IMR-90 (cell line): ENCODE measurements at regions not wholly inside any gene's neighbourhood (a gene's known extent, or its start where the extent isn't known, plus 50 kb on each side); places are given as distances from the start of the nearest gene placed in this dataset.

Experiments
- ATAC-seq: fragments of 200-7000 bp; cut with Tn5 transposase; 2 replicates; pipeline ENCODE4 v1.9.1; 2020; ENCODE audit warnings: low read depth, mild to moderate bottlenecking, moderate library complexity
- BruUV-seq: library from RNA; stranded (reverse); fragments of 400-500 nt; replicated peaks from 2 replicates; lab custom pipeline; 2021; lab: Mats Ljungman, UMichigan
- CTCF ChIA-PET: fragments of 300-600 bp; formaldehyde crosslinking; extraction: SDS; loops from one replicate; lab custom pipeline; 2021; ENCODE audit warnings: antibody characterized with exemption; lab: Yijun Ruan, JAX
- POLR2A ChIA-PET: fragments of 300-600 bp; sonication (Branson Sonifier 250); formaldehyde crosslinking; loops from one replicate; lab custom pipeline; 2022; ENCODE audit warnings: antibody characterized with exemption; ENCODE audit not compliant: unreplicated experiment; lab: Charles Lee
- DNase-seq: peaks from one replicate; pipeline ENCODE4 v3.0.0; 2013
- H2AFZ ChIP-seq: replicated peaks from 2 replicates; pipeline ENCODE3; 2013; ENCODE audit warnings: low read length, mild to moderate bottlenecking; ENCODE audit not compliant: poor library complexity
- H2AK5ac ChIP-seq: 2 replicates; pipeline ENCODE4 v1.6.1; 2013; ENCODE audit warnings: low read depth, low read length, inconsistent platforms
- H2AK9ac ChIP-seq: replicated peaks from 2 replicates; pipeline ENCODE3; 2013; ENCODE audit warnings: mild to moderate bottlenecking, low read depth, low read length, moderate library complexity; ENCODE audit not compliant: poor library complexity
- H2BK120ac ChIP-seq: 2 replicates; pipeline ENCODE4 v1.6.1; 2013; ENCODE audit warnings: low read depth, low read length, inconsistent platforms
- H2BK15ac ChIP-seq: 3 replicates; pipeline ENCODE4 v1.6.1; 2013; ENCODE audit warnings: low read depth, low read length, inconsistent platforms
- H2BK20ac ChIP-seq: 2 replicates; pipeline ENCODE4 v1.6.1; 2013; ENCODE audit warnings: low read depth, mild to moderate bottlenecking, inconsistent platforms, low read length, moderate library complexity
- H2BK5ac ChIP-seq: 2 replicates; pipeline ENCODE4 v1.6.1; 2013; ENCODE audit warnings: mild to moderate bottlenecking, low read depth, low read length, inconsistent platforms; ENCODE audit not compliant: poor library complexity, severe bottlenecking
- H3K14ac ChIP-seq: replicated peaks from 2 replicates; pipeline ENCODE4 v1.6.1; 2013; ENCODE audit warnings: low read depth, low read length, inconsistent platforms
- H3K18ac ChIP-seq: 2 replicates; pipeline ENCODE4 v1.6.1; 2013; ENCODE audit warnings: low read depth, low read length, control low read depth
- H3K23ac ChIP-seq: 2 replicates; pipeline ENCODE4 v1.6.1; 2013; ENCODE audit warnings: low read depth, low read length, inconsistent platforms
- H3K27ac ChIP-seq: 2 replicates; pipeline ENCODE4 v1.5.1; 2013; ENCODE audit warnings: mild to moderate bottlenecking, control low read depth, low read length; ENCODE audit not compliant: insufficient read depth
- H3K27me3 ChIP-seq: 2 replicates; pipeline ENCODE4 v1.6.1; 2013; ENCODE audit warnings: low read length; ENCODE audit not compliant: control insufficient read depth, insufficient read depth
- H3K36me3 ChIP-seq: 2 replicates; pipeline ENCODE4 v1.6.1; 2013; ENCODE audit warnings: low read length, mixed read lengths; ENCODE audit not compliant: control insufficient read depth, insufficient read depth
- H3K4ac ChIP-seq: 2 replicates; pipeline ENCODE4 v1.6.1; 2013; ENCODE audit warnings: low read depth, low read length, inconsistent platforms
- H3K4me1 ChIP-seq: 2 replicates; pipeline ENCODE4 v1.6.1; 2013; ENCODE audit warnings: low read length, mixed read lengths; ENCODE audit not compliant: control insufficient read depth, insufficient read depth
- H3K4me2 ChIP-seq: 2 replicates; pipeline ENCODE4 v1.6.1; 2013; ENCODE audit warnings: low read depth, mild to moderate bottlenecking, control low read depth, low read length, moderate library complexity
- H3K4me3 ChIP-seq: 2 replicates; pipeline ENCODE4 v1.5.1; 2013; ENCODE audit warnings: low read depth, mild to moderate bottlenecking, control low read depth, low read length, moderate library complexity; ENCODE audit not compliant: insufficient read depth
- H3K56ac ChIP-seq: 2 replicates; pipeline ENCODE4 v1.6.1; 2013; ENCODE audit warnings: low read length, inconsistent platforms; ENCODE audit not compliant: insufficient read depth; ENCODE audit errors: extremely low read depth
- H3K79me1 ChIP-seq, 2 experiments: 2 replicates each; pipeline ENCODE4 v1.6.1; 2013; ENCODE audit warnings: low read length in 2 of 2, inconsistent platforms in 1 of 2, low read depth in 1 of 2
- H3K9ac ChIP-seq: 2 replicates; pipeline ENCODE4 v1.6.1; 2013; ENCODE audit warnings: low read depth, low read length, control low read depth
- H3K9me1 ChIP-seq: 2 replicates; pipeline ENCODE4 v1.6.1; 2013; ENCODE audit warnings: low read length, inconsistent platforms; ENCODE audit not compliant: insufficient read depth
- H3K9me3 ChIP-seq: 2 replicates; pipeline ENCODE4 v1.6.1; 2013; ENCODE audit warnings: low read length; ENCODE audit not compliant: control insufficient read depth, insufficient read depth
- H4K20me1 ChIP-seq: 2 replicates; pipeline ENCODE4 v1.6.1; 2013; ENCODE audit warnings: low read length, inconsistent platforms; ENCODE audit not compliant: insufficient read depth
- H4K5ac ChIP-seq: 2 replicates; pipeline ENCODE4 v1.6.1; 2013; ENCODE audit warnings: mild to moderate bottlenecking, low read depth, low read length, control low read depth
- H4K8ac ChIP-seq, 2 experiments: 2 replicates each; pipeline ENCODE4 v1.6.1; 2013; ENCODE audit warnings: low read depth in 2 of 2, low read length in 2 of 2, control low read depth in 1 of 2, inconsistent platforms in 1 of 2
- H4K91ac ChIP-seq: 2 replicates; pipeline ENCODE4 v1.6.1; 2013; ENCODE audit warnings: low read depth, low read length, inconsistent platforms; ENCODE audit not compliant: insufficient read depth
- BHLHE40 ChIP-seq: fragments of 150-350 bp; IDR thresholded peaks from 2 replicates; pipeline ENCODE4 v1.6.1; 2016; ENCODE audit warnings: mild to moderate bottlenecking, low read depth, low read length
- ELK1 ChIP-seq: fragments of 150-350 bp; IDR thresholded peaks from 2 replicates; pipeline ENCODE4 v1.6.1; 2016; ENCODE audit warnings: low read depth, mild to moderate bottlenecking, low read length, moderate library complexity, borderline replicate concordance
- MAFK ChIP-seq: IDR thresholded peaks from 2 replicates; pipeline ENCODE4 v1.6.1; 2012; ENCODE audit warnings: low read depth, low read length, improper control_type of control experiment
- MXI1 ChIP-seq: IDR thresholded peaks from 2 replicates; pipeline ENCODE4 v1.6.1; 2012; ENCODE audit warnings: low read depth, mild to moderate bottlenecking, low read length, moderate library complexity, borderline replicate concordance
- NFE2L2 ChIP-seq: fragments of 150-350 bp; IDR thresholded peaks from 2 replicates; pipeline ENCODE4 v1.6.1; 2016; ENCODE audit warnings: low read depth, mild to moderate bottlenecking, low read length
- POLR2A ChIP-seq: IDR thresholded peaks from 2 replicates; pipeline ENCODE4 v1.6.1; 2012; ENCODE audit warnings: mild to moderate bottlenecking, low read depth, low read length
- RCOR1 ChIP-seq: IDR thresholded peaks from 2 replicates; pipeline ENCODE4 v1.6.1; 2012; ENCODE audit warnings: mild to moderate bottlenecking, low read length, improper control_type of control experiment; ENCODE audit not compliant: insufficient replicate concordance
- RFX5 ChIP-seq: IDR thresholded peaks from 2 replicates; pipeline ENCODE4 v1.8.0; 2012; ENCODE audit warnings: low read depth, mild to moderate bottlenecking, low read length, moderate library complexity
- WGBS, 2 experiments: methylation state at CpG; one replicate each; pipeline versions ENCODE4 v1.1.5 to v1.1.7; 2013; ENCODE audit warnings: missing lambda C conversion rate in 2 of 2; ENCODE audit not compliant: insufficient read length in 1 of 2; ENCODE audit errors: extremely low coverage in 2 of 2; 5-methylcytosine and 5-hydroxymethylcytosine counted together
- dilution Hi-C: fragments of 300-500 bp; cut with HindIII; formaldehyde crosslinking; loops from one replicate; pipeline ENCODE4 v1.14.3; 2018; ENCODE audit warnings: low sequenced_read_pairs; ENCODE audit not compliant: unreplicated experiment
- in situ Hi-C: fragments of 300-500 bp; cut with MboI; formaldehyde crosslinking; loops from 3 replicates; pipeline ENCODE4 v1.14.3; 2019; ENCODE audit warnings: low sequenced_read_pairs, inconsistent platforms, mixed read lengths
- intact Hi-C: fragments of 100-400 bp; cut with micrococcal nuclease; formaldehyde crosslinking; loops from 2 replicates; pipeline ENCODE4 v1.10.0; 2022
- TF ChIP-seq, protein P1 (sequence below): conservative IDR thresholded peaks from 2 replicates; pipeline ENCODE4 v1.5.1; 2012; ENCODE audit warnings: mild to moderate bottlenecking, low read depth, low read length, improper control_type of control experiment

DNA sequence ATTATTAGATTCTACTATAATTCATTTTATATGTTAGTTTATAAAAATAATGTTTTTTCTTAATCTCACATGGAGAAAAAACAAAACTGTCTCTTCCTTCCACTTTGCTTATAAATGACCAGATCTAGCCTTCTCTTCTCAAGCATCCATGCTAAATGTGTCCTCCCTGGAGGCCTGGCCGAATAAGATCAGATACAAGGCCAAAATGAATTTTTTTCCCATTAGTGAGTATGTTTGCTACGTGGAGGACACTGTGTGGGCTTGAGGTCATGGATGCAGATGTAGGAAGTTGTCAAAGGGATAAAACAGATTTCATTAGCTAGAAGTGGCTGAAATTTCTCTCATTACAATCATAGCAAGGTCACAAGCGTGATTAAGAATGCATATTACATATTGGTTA, 1244.9 kb upstream of the SEL1L start:
- Histone ChIP-seq H4K8ac (no peak overlapping the region), H2BK20ac (no peak overlapping the region), H2AK9ac (no peak overlapping the region), H3K23ac (no peak overlapping the region), H3K4me2 (no peak overlapping the region), H3K9ac (no peak overlapping the region), H3K27ac (no peak overlapping the region), H3K36me3 (no peaks in the 10 kb centered on the region), H2AFZ (no peak overlapping the region), H3K9me3 (peaks cover 4% of the 10 kb centered on the region; the same call in 1 of the 2 replicates), H3K9me1 (no peaks in the 10 kb centered on the region), H3K27me3 (no peaks in the 10 kb centered on the region), H3K14ac (no peak overlapping the region), H4K20me1 (no peaks in the 10 kb centered on the region), H3K4me3 (no peak overlapping the region), H4K5ac (no peak overlapping the region), H3K4me1 (no peaks in the 10 kb centered on the region), H2AK5ac (no peak overlapping the region), H3K18ac (no peak overlapping the region), H3K56ac (no peak overlapping the region), H3K4ac (no peak overlapping the region), H2BK120ac (no peak overlapping the region), H2BK15ac (no peak overlapping the region), H2BK5ac (no peak overlapping the region), H4K91ac (no peak overlapping the region), H3K79me1 (no peaks in the 10 kb centered on the region)
- dilution Hi-C loops, result no loop called here
- DNase-seq (no peak), ATAC-seq (no peak)
- intact Hi-C loops, result no loop called here
- BruUV-seq, result no TSS peak
- ChIA-PET POLR2A (no interaction called here), CTCF (no interaction called here)
- in situ Hi-C loops, result no loop called here
- no peak for TF ChIP-seq RCOR1
- TF ChIP-seq MAFK, result no peak
- no peak for TF ChIP-seq NFE2L2
- TF ChIP-seq RFX5, result no peak
- TF ChIP-seq POLR2A, result no peak
- TF ChIP-seq BHLHE40, result no peak
- TF ChIP-seq ELK1, result no peak
- TF ChIP-seq, protein P1, sequence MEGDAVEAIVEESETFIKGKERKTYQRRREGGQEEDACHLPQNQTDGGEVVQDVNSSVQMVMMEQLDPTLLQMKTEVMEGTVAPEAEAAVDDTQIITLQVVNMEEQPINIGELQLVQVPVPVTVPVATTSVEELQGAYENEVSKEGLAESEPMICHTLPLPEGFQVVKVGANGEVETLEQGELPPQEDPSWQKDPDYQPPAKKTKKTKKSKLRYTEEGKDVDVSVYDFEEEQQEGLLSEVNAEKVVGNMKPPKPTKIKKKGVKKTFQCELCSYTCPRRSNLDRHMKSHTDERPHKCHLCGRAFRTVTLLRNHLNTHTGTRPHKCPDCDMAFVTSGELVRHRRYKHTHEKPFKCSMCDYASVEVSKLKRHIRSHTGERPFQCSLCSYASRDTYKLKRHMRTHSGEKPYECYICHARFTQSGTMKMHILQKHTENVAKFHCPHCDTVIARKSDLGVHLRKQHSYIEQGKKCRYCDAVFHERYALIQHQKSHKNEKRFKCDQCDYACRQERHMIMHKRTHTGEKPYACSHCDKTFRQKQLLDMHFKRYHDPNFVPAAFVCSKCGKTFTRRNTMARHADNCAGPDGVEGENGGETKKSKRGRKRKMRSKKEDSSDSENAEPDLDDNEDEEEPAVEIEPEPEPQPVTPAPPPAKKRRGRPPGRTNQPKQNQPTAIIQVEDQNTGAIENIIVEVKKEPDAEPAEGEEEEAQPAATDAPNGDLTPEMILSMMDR, result no peak
- no peak for TF ChIP-seq MXI1
- WGBS, 2 experiments, result no CpG with 5 or more reads among the region's 3 CpGs
